Heart left ventricle (tissue), 16 donors: ENCODE measurements at regions not wholly inside any gene's neighbourhood (a gene's known extent, or its start where the extent isn't known, plus 50 kb on each side); places are given as distances from the start of the nearest gene placed in this dataset.

ENCODE experiments used
- ATAC-seq, 4 donors: fragments of 200-7000 bp; cut with Tn5 transposase; one replicate each; pipeline ENCODE4 v1.9.1; 2020 to 2022; ENCODE audit warnings: moderate library complexity in 4 of 4, mild to moderate bottlenecking in 3 of 4, moderate number of reproducible peaks in 1 of 4
- DNase-seq, 5 donors: peaks; one replicate each; pipeline ENCODE4 v3.0.0-alpha.2; 2020
- H3K27ac ChIP-seq, 12 donors: fragments of 200-600 bp; sonication (generic) in 4 of 12; one replicate each; pipeline versions ENCODE4 v1.5.0 to v1.8.0; 2016 to 2022; ENCODE audit warnings: mild to moderate bottlenecking in 2 of 12
- H3K27me3 ChIP-seq, 9 donors: fragments of 200-600 bp; sonication (generic) in 2 of 9; one replicate each; pipeline versions ENCODE4 v1.5.1 to v1.8.0; 2016 to 2022; ENCODE audit warnings: mild to moderate bottlenecking in 3 of 9
- H3K36me3 ChIP-seq, 9 donors: fragments of 200-600 bp; sonication (generic) in 2 of 9; one replicate each; pipeline versions ENCODE4 v1.5.0 to v1.8.0; 2018 to 2022; ENCODE audit warnings: mild to moderate bottlenecking in 2 of 9
- H3K4me1 ChIP-seq, 12 donors: fragments of 200-600 bp; sonication (generic) in 4 of 12; one replicate each; pipeline versions ENCODE4 v1.5.0 to v1.8.0; 2016 to 2022; ENCODE audit warnings: mild to moderate bottlenecking in 3 of 12
- H3K4me3 ChIP-seq, 12 donors: fragments of 200-600 bp; sonication (generic) in 4 of 12; one replicate each; pipeline versions ENCODE4 v1.5.0 to v1.8.0; 2017 to 2022; ENCODE audit warnings: mild to moderate bottlenecking in 9 of 12, moderate library complexity in 4 of 12
- H3K9me3 ChIP-seq, 12 donors: fragments of 200-600 bp; sonication (generic) in 4 of 12; one replicate each; pipeline versions ENCODE4 v1.5.0 to v1.8.0; 2016 to 2022; ENCODE audit warnings: mild to moderate bottlenecking in 1 of 12
- CTCF ChIP-seq, 12 donors: fragments of 200-600 bp; sonication (generic) in 4 of 12; IDR thresholded peaks; one replicate each; pipeline versions ENCODE4 v1.5.0 to v1.8.0; 2018 to 2022; ENCODE audit warnings: antibody characterized with exemption in 12 of 12, mild to moderate bottlenecking in 5 of 12
- POLR2A ChIP-seq, 2 donors: fragments of 450-650 bp; IDR thresholded peaks; one replicate each; pipeline ENCODE4 v1.6.1; 2017; ENCODE audit warnings: antibody characterized with exemption in 2 of 2, mild to moderate bottlenecking in 2 of 2, moderate library complexity in 2 of 2
- WGBS, 4 donors: extraction: QIAGEN DNeasy Blood & Tissue Kit in 2 of 4; methylation state at CpG; one replicate each; pipeline versions ENCODE4 v1.1.5 to v1.1.7; 2013 to 2018; 5-methylcytosine and 5-hydroxymethylcytosine counted together
- intact Hi-C, 10 donors: fragments of 100-400 bp; cut with DNase I; formaldehyde crosslinking; loops; one replicate each; pipeline versions ENCODE4 v1.11.1 to v1.14.2; 2022
- donor health status: ischemic (EF 13 %, LVEDD 7.1; RV severe dilation, severe dysfunction).
- donor health status: healthy with polysubstance abuse.
- donor health status: DM: no; HTN: yes; CAD: no.
- donor health status: DM: no; HTN: no; CAD: no.
- donor health status: ischemic (EF 25% LVEDD 6.9; RV normal size, moderate dysfunction).
- donor health status: ischemic (EF 25% LVEDD 5.7; RV mildly dilated, moderate dysfunction).
- donor health status: healthy.
- donor health status: DM: yes; HTN: yes; CAD: no.
- donor health status: ischemic (EF 35%, LVEDD 5.7; RV mildly dilated, moderate dysfunction).
- donor health status: nonischemic (EF 11% LVEDD 7.7; RV severe dilation, severe dysfunction).
- donor health status: DM: yes; HTN: yes; CAD: no.
- donor health status: PGD.
- donor health status: ischemic (EF 29% LVEDD 5.4; RV normal size, mild dysfunction).
- donor health status: nonischemic (EF 23%, LVEDD 6.1; RV moderate dilation, normal function).

- no peak for ATAC-seq
- no peaks in the 10 kb centered on the region for H3K9me3 ChIP-seq
- H3K4me3 ChIP-seq = no peak overlapping the region
- WGBS, 4 donors = 81 to 84% (median 83%) methylated on average over 5 of the region's 5 CpGs
- H3K36me3 ChIP-seq = no peaks in the 10 kb centered on the region
- intact Hi-C loops = loop anchor here in 1 of 10 donors (10.0 kb wide), 1 partner anchor 314 kb away; the partner anchor contains the start of gene FAM43A
- TF ChIP-seq POLR2A (IDR thresholded peaks at IDR 0.05) (no peak), CTCF (IDR thresholded peaks at IDR 0.05) (no peak)
- no peak overlapping the region for H3K27ac ChIP-seq
- peak in 1 of 5 donors; percentile 9 for DNase-seq
- peaks cover 0 to 25% (median 16%) of the 10 kb centered on the region in 12 donors for H3K4me1 ChIP-seq
- no peaks in the 10 kb centered on the region for H3K27me3 ChIP-seq
Measured at GRCh38 chr3:194998948-194999347, 272.0 kb downstream of the XXYLT1 start.

GRCh38 chr3:194999491-194999890 lies 271.5 kb downstream of the XXYLT1 start:
- DNase-seq = peak in 1 of 5 donors; percentile 13
- no peaks in the 10 kb centered on the region for H3K9me3 ChIP-seq
- no peak for TF ChIP-seq CTCF (IDR thresholded peaks at IDR 0.05)
- no peak for TF ChIP-seq POLR2A (IDR thresholded peaks at IDR 0.05)
- no peak for ATAC-seq
- no peaks in the 10 kb centered on the region for H3K27me3 ChIP-seq
- H3K27ac ChIP-seq = no peak overlapping the region
- H3K4me3 ChIP-seq = no peak overlapping the region
- peaks cover 0 to 28% (median 16%) of the 10 kb centered on the region in 12 donors for H3K4me1 ChIP-seq
- WGBS, 4 donors = 90 to 96% (median 92%) methylated on average over 6 of the region's 6 CpGs
- intact Hi-C loops = loop anchor here in 1 of 10 donors (10.0 kb wide), 1 partner anchor 315 kb away; the partner anchor contains the start of gene FAM43A
- no peaks in the 10 kb centered on the region for H3K36me3 ChIP-seq

- TF ChIP-seq CTCF (IDR thresholded peaks at IDR 0.05) (no peak), POLR2A (IDR thresholded peaks at IDR 0.05) (no peak)
- Histone ChIP-seq H3K9me3 (no peaks in the 10 kb centered on the region), H3K4me1 (peaks cover 0 to 28% (median 16%) of the 10 kb centered on the region in 12 donors), H3K27ac (no peak overlapping the region), H3K36me3 (no peaks in the 10 kb centered on the region), H3K4me3 (no peak overlapping the region), H3K27me3 (no peaks in the 10 kb centered on the region)
- ATAC-seq (no peak), DNase-seq (no peak)
- intact Hi-C loops = loop anchor here in 9 of 10 donors (1.0 to 10.0 kb wide), 9 partner anchors 101 to 319 kb away; partner anchors contain the start of gene FAM43A (in 1 of the 9)
- WGBS, 4 donors = 90 to 97% (median 95%) methylated on average over 6 of the region's 6 CpGs
Measured at GRCh38 chr3:195001261-195001660, 269.7 kb downstream of the XXYLT1 start.

GRCh38 chr3:195001961-195002861 lies 268.7 kb downstream of the XXYLT1 start:
- Histone ChIP-seq H3K4me3 (peak overlapping the region in 1 of 12 donors; percentile 7), H3K27me3 (no peaks in the 10 kb centered on the region), H3K9me3 (no peaks in the 10 kb centered on the region), H3K36me3 (no peaks in the 10 kb centered on the region), H3K4me1 (peaks cover 0 to 28% (median 16%) of the 10 kb centered on the region in 12 donors), H3K27ac (peak overlapping the region in 10 of 12 donors; percentile 3 to 71 (median 33))
- DNase-seq = peak; percentile 66 to 83 (median 68)
- intact Hi-C loops = loop anchor here (1.0 to 10.0 kb wide), 11 partner anchors 100 to 320 kb away; partner anchors contain the start of gene FAM43A (in 1 of the 10)
- peak; percentile 71 to 82 (median 72) for ATAC-seq
- 25 to 42% (median 31%) methylated on average over 9 of the region's 9 CpGs for WGBS, 4 donors
- TF ChIP-seq CTCF (IDR thresholded peaks at IDR 0.05) = peak; percentile 34 to 74 (median 68)
- no peak for TF ChIP-seq POLR2A (IDR thresholded peaks at IDR 0.05)
